ENCODE measurements at regions not wholly inside any gene's neighbourhood (a gene's known extent, or its start where the extent isn't known, plus 50 kb on each side); places are given as distances from the start of the nearest gene placed in this dataset.
"Not testable (repeated sequence)": the region's sequence is repeated elsewhere in the genome, so short reads cannot be mapped to it uniquely, and the experiment has no call there.

DNA sequence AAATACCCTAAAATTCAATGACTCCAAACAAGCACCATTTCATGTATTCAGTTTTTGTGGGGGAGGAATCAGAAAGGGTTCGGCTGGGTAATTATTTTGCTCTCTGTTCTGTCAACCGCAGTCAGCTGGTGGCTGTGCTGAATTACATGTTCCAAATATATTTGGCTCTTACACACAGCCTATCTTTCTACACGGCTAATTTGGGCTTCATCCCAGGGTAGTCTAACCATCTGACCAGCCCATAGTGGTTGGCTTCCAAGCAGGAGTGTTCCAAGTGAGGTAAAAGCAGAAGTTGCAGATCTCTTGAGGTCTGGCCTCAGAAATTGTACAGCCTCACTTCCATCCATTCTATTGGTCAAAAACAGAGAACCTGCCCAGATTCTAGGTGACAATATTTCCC is 760.8 kb upstream of the SEMA6D start:
- no peak for DNase-seq

DNA sequence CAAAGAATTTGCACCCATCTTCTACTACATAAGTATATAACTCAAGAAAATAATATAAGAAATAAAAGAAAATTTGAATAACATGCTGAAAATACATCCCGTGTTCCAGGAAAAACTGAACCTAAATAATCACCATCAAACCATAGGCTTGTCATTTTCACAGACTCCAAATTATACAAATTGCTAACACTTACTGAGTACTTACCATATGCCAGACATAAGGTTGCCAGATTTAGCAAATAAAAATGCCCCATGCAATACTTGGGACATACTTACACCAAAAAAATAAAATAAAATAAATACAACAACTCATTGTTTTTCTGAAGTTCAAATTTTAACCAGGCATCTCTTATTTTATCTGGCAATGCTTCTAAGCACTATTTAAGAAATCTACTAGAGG is 760.4 kb upstream of the SEMA6D start:
- DNase-seq, result no peak

- no peak for DNase-seq
Observed at GRCh38 chr15:46960581-46960980, 756.7 kb upstream of the SEMA6D start.

DNA sequence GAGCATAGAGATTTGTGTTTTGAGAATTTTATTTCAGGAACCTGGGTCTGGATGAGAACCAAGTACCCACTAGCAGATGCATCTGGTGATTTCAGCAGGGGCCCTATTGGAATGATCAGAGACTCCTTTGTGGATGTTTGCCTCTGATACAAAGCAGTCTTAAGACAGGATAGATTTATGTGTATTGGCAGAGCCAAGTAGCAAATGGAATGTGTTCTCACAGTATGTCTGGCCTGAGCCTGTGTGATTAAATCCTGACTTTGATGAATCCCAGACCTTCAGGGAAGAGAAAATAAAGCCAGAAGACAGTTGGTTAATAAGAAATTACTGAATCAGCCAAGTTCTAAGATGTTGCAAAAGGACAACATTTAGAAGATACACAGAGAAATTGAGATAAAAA is 755.5 kb upstream of the SEMA6D start:
- peak; percentile 70 for DNase-seq

DNA sequence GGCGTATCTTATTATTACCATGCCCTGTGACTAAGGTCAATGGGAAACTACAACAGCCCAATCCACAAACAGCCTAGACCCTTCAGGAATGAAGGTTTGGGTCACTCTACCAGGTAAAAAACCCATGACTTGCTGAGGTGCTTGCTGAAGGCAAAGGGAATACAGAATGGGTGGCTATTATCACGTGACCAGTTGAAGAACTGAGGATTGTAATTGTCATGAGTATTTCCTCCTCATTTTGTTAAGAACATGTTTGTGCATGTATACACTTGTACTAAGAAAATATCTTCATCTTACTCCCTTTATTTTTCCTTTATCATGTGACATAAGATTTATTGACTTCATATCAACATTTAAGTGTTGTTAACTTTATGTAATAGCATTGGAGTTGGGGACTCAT is 729.2 kb upstream of the SEMA6D start:
- DNase-seq, result not testable (repeated sequence)

DNA sequence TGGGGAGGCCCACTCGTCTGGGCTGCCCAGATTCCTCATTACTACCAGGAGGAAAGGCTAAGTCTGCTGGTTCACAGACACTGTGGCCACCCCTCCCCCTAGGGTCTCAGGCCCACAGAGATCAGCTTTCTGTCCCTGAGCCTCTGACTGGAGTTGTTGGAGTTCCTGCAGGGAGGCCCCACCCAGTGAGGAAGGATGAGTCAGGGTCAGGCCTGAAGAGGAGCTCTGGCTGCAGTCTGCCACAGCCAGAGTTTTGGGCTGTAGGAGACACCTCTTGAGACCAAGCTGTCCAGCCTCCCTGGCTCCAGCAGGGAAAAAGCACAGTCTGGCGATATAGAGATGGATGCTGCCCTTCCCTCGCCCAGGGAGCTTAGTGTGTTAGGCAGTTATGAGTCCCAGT is 720.9 kb upstream of the SEMA6D start:
- DNase-seq, result no peak

- peak; percentile 4 for DNase-seq
Observed at GRCh38 chr15:46997501-46997900, 719.8 kb upstream of the SEMA6D start.

DNA sequence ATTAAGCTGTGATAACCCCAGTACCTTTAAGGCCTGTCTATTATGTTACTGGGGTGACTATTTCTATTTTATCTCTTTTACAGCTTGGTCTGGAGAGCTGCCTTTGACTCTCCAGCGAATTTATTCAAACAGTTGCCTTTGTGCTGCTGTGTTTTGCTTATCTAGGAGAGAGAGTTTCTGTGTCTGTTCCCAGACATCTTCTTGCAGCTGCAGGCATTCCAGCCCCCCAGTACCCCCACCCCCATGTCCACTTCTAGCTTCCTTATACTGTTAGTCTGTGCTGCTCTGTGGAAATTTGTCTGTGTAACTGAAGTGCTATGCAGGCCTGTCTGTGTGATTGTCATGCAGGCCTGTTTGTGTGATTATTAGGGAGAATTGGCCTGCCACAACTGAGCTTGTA is 713.7 kb upstream of the SEMA6D start:
- DNase-seq, result no peak

GRCh38 chr15:47013446-47013845 is 703.9 kb upstream of the SEMA6D start:
- DNase-seq, result no peak

DNA sequence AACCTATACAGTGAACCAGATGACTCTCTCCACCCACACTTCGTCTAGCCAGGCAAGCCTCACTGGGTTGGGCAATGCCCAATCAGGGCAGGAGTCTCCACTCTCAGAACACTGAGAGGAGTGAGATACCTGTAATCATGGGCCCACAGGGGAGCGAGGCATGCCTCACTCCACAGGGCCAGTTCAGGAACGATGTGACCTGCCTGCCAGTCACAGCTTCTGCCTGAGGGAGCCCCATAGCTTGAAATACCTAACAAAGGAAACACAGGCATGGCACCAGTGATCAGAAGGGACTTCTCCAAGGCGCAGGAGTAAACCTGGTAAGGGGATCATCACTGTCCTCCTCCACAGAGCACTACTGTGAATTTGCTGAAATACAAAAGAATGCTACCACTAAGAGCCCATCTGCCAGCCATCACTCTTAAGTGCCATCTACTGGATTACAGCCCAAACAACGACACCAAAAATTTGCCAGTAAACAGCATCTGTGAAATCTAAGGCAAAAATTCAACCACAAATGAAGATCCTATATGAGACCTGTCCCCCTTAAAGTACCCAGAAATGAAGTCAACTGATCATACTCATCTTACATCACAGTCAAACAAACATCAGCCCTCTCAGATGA is 689.9 kb upstream of the SEMA6D start:
- DNase-seq, result no peak

DNA sequence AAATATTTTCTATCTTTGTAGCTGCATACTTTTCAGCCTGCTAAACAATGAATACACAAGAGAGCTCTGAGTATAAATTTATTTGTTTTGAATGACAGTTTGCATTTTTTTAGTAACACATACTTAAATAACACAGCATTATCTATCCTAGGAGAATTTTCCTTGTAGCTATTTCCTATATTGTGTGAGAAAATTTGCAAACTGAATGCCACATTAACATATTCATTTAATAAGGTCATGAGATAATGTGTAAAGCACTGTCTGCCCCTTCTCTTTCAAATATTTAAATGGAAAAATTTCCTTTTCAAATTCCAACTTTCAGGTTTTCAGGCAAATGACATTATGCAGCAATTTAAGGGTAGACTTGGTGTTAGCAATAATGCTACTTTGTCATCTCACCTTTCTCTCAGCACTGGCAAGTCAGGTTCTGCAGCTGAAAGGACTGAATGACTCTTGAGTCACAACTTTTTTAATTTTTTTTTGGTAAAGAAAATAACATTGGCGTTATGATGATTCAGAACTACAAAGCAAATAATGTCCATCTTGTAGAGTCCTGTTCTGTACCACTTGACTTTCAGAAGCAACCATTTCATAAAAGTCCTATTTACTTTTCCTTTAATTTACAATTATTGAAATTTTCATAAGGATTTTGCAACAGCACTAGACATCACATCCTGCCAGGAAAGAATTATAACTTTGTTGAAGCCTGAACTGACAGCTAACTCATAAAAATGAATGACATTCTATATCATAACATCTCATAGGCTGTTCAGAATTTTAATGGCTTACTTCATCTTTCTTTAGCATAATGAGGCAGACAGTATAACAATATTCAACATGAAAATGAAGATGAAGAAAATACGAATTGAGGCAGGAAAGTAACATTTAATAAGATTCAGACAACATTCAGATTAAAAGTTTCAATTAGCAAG is 681.6 kb upstream of the SEMA6D start:
- no peak for DNase-seq

DNA sequence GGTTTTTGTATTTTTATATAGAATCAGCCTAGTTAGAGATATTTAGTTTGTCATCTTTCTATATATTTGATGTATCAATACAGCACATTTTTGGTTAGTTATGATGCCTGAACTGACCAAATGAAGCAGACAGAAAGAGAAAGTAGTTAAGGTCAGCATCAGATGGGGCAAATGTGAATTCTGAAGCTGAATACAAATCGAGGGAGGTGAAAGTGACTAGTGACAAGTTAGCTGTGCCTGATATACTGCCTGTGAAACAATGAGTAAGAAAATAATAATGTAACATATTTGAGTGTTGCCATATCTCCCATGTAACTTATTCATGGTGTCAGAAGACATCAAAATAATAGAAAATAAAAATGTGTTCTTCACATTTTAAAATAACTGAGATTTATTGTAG is 680.3 kb upstream of the SEMA6D start:
- DNase-seq, result no peak

DNA sequence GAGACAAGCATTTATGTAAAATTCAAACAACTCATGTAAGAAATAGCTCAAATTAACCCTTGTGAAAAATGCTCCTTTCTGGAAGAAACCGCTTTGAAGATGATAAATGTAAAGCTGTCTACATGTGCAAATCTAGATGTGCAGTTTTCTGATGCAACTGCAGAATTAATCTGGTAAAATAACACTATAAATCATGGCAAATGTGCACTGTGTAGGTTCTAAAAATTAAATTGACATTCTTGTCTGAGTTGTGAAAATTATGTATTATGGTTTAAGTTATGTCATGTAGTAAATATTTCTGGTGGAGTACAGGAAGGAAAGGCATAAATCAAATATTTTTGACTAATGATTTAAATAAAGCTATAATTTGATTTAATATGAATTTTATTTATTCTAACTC is 678.1 kb upstream of the SEMA6D start:
- DNase-seq, result no peak

- no peak for DNase-seq
Observed at GRCh38 chr15:47041301-47041700, 676.0 kb upstream of the SEMA6D start.

- DNase-seq, result not testable (repeated sequence)
Observed at GRCh38 chr15:47047981-47048380, 669.3 kb upstream of the SEMA6D start.

DNA sequence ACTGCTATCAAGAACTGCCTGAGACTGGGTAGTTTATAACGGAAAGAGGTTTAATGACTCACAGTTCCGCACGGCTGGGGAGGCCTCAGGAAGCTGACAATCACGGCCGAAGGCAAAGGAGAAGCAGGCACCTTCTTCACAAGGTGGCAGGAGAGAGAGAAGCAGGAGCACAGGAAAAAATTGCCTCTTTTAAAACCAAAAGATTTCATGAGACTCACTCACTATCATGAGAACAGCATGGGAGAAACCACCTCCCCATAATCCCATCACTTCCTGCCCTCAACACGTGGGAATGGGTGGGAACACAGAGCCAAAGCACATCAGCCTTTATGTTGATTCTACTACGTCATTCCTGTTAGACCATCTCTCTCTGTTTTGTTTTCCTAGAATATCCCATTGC is 650.9 kb upstream of the SEMA6D start:
- no peak for DNase-seq

DNA sequence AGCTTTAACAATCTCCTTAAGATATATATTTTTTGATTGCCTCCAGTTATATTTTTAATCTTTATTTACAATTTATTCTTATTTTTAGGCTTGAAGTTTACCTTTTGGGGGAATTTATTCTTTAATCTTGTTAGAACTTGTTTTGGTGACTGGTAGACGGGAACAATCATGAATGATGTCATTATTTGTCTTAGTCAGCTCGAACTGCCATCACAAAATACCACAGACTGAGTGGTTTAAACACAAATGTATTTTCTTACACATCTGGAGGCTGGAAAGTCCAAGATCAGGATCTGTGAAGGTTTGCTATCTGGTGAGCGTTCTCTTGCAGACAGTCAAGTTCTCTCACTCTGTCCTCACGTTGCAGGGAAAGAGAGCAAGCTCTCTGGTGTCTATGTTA is 639.5 kb upstream of the SEMA6D start:
- not testable (repeated sequence) for DNase-seq

DNA sequence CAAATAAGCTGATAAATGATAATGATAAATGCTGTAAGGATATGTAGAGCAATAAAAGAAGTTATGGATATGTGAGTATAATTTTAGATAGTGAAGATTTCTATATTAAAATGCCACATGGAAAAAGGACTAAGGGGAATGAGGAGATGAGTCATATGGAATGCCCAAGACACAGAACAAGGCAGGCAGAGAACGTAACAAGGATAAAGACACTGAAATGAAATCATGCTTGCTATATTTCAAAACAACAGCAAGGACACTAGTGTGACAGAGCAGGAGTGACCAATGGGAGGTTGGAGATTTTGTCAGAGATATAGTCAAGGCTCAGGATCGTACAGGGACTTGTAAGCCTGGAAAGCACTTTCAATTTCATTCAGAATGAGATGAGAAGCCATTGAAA is 621.5 kb upstream of the SEMA6D start:
- DNase-seq, result no peak

- DNase-seq, result not testable (repeated sequence)
Observed at GRCh38 chr15:47098526-47098925, 618.8 kb upstream of the SEMA6D start.

DNA sequence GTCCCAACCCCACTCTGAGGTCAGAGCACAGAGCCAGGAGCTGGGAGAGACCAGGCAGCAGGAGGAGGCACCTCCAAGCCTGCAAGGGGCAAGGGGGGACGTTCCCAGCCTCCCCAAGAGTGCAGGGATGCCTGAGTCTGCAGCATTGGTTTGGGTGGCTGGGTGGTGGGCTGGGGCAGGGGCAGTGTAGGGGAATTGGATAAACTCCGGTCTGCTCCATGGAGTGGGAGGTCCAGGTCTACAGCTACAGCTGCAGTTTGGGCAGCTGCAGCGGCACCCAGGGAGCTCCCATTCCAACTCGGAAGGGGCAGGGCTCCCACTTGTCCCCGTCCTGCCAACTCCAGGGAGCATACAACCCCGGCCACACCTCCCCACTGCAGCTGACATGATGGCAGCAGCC is 617.5 kb upstream of the SEMA6D start:
- DNase-seq, result not testable (repeated sequence)

DNA sequence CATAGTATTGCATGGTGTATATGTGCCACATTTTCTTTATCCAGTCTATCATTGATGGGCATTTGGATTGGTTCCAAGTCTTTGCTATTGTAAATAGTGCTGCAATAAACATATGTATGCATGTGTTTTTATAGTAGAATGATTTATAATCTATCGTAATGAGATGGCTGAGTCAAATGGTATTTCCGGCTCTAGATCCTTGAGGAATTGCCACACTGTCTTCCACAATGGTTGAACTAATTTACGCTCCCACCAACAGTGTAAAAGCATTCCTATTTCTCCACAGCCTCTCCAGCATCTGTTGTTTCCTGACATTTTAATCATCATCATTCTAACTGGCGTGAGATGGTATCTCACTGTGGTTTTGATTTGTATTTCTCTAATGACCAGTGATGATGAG is 608.5 kb upstream of the SEMA6D start:
- not testable (repeated sequence) for DNase-seq

GRCh38 chr15:47116698-47117097 is 600.6 kb upstream of the SEMA6D start:
- DNase-seq, result no peak

DNA sequence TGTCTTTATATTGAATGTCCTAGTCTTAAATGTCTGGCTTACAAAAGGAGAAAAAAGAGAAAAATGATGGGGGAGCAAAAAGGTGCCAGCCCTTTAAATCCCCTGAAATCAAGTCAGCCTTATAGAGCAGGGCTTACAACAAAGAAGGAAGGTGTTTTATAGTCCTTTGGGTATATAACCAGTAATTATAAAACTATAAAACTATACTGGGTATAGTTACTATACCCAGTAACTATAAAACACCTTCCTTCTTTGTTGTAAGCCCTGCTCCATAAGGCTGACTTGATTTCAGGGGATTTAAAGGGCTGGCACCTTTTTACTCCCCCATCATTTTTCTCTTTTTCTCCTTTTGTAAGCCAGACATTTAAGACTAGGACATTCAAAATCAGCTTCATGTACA is 598.0 kb upstream of the SEMA6D start:
- DNase-seq, result no peak
